ENCODE measurements at regions not wholly inside any gene's neighbourhood (a gene's known extent, or its start where the extent isn't known, plus 50 kb on each side); places are given as distances from the start of the nearest gene placed in this dataset.
"Not testable (repeated sequence)": the region's sequence is repeated elsewhere in the genome, so short reads cannot be mapped to it uniquely, and the experiment has no call there.

DNA sequence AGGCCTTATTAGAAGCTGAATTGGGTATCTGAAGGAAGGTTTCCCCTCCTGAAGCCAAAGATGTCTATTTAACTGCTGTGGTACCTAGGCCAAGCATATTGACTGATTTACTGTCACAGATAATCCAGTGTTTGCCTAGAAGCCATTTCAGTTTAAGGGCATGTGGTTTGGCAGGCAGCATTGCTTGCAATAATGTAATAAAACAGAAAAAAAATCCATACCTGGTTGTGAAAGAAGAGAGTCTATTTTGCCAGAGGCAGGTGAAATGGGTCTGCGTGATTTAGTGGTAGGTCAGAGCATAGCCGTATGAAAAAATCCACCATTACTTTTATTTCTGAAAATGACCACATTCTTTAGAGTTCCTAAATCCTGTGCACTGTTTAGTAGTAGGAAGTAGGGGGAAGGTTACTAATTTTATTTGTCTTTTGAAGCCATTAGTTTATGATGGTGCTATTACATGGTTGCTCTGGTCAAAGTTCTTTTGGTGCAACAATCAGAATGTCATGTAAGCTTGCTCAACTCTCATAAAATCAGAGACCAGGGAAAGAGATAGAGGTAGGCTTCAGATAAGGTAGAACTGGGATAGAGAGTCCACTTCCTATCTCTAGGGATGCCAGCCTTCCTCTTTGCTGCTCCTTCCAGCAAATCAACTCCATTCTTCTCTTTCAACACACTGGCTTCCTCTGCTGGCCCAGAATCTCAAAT lies 343.4 kb downstream of the GPD2 start:
- Histone ChIP-seq H3K79me2 (ENCODE audit: insufficient read depth, low read depth, low read length) (no peaks in the 10 kb centered on the region), H2AFZ (ENCODE audit: low read length) (no peak overlapping the region), H3K9me3 (ENCODE audit: low read length) (no peaks in the 10 kb centered on the region), H3K27ac (ENCODE audit: low read depth, low read length, poor library complexity, severe bottlenecking) (no peak overlapping the region), H3K4me2 (ENCODE audit: low read length) (no peak overlapping the region), H3K4me1 (ENCODE audit: insufficient read depth, low read length, poor library complexity, severe bottlenecking) (no peaks in the 10 kb centered on the region), H3K4me3 (ENCODE audit: low read depth, low read length, poor library complexity, severe bottlenecking) (no peak overlapping the region), H4K20me1 (ENCODE audit: insufficient read depth, low read length) (no peaks in the 10 kb centered on the region), H3K36me3 (ENCODE audit: insufficient read depth, low read length) (no peaks in the 10 kb centered on the region), H3K9me2 (ENCODE audit: insufficient read depth, low read length) (no peaks in the 10 kb centered on the region)
- POLR2A ChIA-PET, result no interaction called here
- CTCF ChIA-PET (ENCODE audit: unreplicated experiment), result no interaction called here
- TF ChIP-seq EZH2phosphoT487 (IDR thresholded peaks at IDR 0.05; ENCODE audit: borderline replicate concordance, low read depth, low read length), result no peak
- TF ChIP-seq, protein P1, sequence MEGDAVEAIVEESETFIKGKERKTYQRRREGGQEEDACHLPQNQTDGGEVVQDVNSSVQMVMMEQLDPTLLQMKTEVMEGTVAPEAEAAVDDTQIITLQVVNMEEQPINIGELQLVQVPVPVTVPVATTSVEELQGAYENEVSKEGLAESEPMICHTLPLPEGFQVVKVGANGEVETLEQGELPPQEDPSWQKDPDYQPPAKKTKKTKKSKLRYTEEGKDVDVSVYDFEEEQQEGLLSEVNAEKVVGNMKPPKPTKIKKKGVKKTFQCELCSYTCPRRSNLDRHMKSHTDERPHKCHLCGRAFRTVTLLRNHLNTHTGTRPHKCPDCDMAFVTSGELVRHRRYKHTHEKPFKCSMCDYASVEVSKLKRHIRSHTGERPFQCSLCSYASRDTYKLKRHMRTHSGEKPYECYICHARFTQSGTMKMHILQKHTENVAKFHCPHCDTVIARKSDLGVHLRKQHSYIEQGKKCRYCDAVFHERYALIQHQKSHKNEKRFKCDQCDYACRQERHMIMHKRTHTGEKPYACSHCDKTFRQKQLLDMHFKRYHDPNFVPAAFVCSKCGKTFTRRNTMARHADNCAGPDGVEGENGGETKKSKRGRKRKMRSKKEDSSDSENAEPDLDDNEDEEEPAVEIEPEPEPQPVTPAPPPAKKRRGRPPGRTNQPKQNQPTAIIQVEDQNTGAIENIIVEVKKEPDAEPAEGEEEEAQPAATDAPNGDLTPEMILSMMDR (conservative IDR thresholded peaks at IDR 0.05; ENCODE audit: low read length), result no peak
- no TSS peak for BruUV-seq (replicated peaks)
- intact Hi-C loops (cut with micrococcal nuclease; ENCODE audit: unreplicated experiment), result no loop called here
- no peak for DNase-seq (ENCODE audit: low spot score)

DNA sequence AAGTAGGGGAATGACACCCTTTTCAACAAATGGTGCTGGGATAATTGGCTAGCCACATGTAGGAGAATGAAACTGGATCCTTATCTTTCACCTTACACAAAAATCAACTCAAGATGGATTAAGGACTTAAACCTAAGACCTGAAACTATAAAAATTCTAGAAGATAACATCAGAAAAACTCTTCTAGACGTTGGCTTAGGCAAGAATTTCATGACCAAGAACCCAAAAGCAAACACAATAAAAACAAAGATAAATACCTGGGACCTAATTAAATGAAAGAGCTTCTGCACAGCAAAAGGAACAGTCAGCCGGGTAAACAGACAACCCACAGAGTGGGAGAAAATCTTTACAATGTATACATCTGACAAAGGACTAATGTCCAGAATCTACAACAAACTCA lies 345.5 kb downstream of the GPD2 start:
- CTCF ChIA-PET (ENCODE audit: unreplicated experiment); H3K4me2 ChIP-seq (ENCODE audit: low read length); H3K79me2 ChIP-seq (ENCODE audit: insufficient read depth, low read depth, low read length); POLR2A ChIA-PET; H3K36me3 ChIP-seq (ENCODE audit: insufficient read depth, low read length); H4K20me1 ChIP-seq (ENCODE audit: insufficient read depth, low read length); BruUV-seq (replicated peaks); intact Hi-C loops (cut with micrococcal nuclease; ENCODE audit: unreplicated experiment); H3K4me1 ChIP-seq (ENCODE audit: insufficient read depth, low read length, poor library complexity, severe bottlenecking); H3K9me2 ChIP-seq (ENCODE audit: insufficient read depth, low read length); DNase-seq (ENCODE audit: low spot score); H3K27ac ChIP-seq (ENCODE audit: low read depth, low read length, poor library complexity, severe bottlenecking); H3K4me3 ChIP-seq (ENCODE audit: low read depth, low read length, poor library complexity, severe bottlenecking); H2AFZ ChIP-seq (ENCODE audit: low read length); H3K9me3 ChIP-seq (ENCODE audit: low read length): not testable (repeated sequence)

DNA sequence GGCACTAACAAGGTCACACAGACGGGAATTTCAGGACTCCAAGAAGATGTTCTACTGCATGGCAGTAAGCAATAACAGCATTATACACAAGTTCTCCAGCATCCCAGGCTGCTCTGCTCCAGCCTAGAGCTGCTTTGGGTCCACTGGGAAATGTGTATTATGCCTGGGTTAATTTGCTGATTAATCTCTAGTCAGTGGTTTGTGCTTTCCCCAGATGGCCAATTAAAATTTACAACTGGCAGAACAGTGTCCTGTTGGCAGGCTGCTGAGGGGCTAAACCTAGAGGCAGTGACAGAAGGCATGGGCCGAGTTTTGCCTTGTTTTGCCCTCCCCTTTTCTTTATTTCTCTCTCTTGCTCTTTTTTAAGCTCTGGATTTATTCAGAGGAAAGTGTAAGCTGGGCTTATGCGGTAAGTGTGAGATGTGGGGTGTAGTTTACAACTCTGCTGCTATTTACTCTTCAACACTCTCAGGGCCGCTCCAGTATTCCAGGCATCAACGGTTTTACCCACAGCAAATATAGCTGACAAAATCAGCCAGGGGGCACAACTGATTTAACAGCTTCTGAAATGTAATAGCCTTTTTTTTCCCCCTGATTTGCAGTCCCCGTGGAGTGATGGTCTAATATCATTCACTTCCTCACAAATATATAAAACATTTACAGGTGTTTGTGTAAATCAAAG lies 348.0 kb downstream of the GPD2 start:
- Histone ChIP-seq H3K9me3 (ENCODE audit: low read length) (no peaks in the 10 kb centered on the region), H3K27ac (ENCODE audit: low read depth, low read length, poor library complexity, severe bottlenecking) (no peak overlapping the region), H3K9me2 (ENCODE audit: insufficient read depth, low read length) (no peaks in the 10 kb centered on the region), H3K79me2 (ENCODE audit: insufficient read depth, low read depth, low read length) (no peaks in the 10 kb centered on the region), H3K36me3 (ENCODE audit: insufficient read depth, low read length) (no peaks in the 10 kb centered on the region), H3K4me2 (ENCODE audit: low read length) (no peak overlapping the region), H2AFZ (ENCODE audit: low read length) (no peak overlapping the region), H4K20me1 (ENCODE audit: insufficient read depth, low read length) (no peaks in the 10 kb centered on the region), H3K4me1 (ENCODE audit: insufficient read depth, low read length, poor library complexity, severe bottlenecking) (no peaks in the 10 kb centered on the region), H3K4me3 (ENCODE audit: low read depth, low read length, poor library complexity, severe bottlenecking) (no peak overlapping the region)
- no peak for DNase-seq (ENCODE audit: low spot score)
- TF ChIP-seq, protein P1 (conservative IDR thresholded peaks at IDR 0.05; ENCODE audit: low read length), result no peak
- no peak for TF ChIP-seq EZH2phosphoT487 (IDR thresholded peaks at IDR 0.05; ENCODE audit: borderline replicate concordance, low read depth, low read length)
- intact Hi-C loops (cut with micrococcal nuclease; ENCODE audit: unreplicated experiment), result loop anchor here (1.0 kb wide), 1 partner anchor 19 kb away; no protein-coding TSS in a partner anchor
- ChIA-PET POLR2A (interaction anchor here (0.7 kb wide), 1 partner anchor 312 kb away, joined by 3 read pairs; no protein-coding TSS in a partner anchor), CTCF (ENCODE audit: unreplicated experiment) (no interaction called here)
- no TSS peak for BruUV-seq (replicated peaks)

All from OCI-LY7 (cell line).